GM18867 (cell line): ENCODE measurements at regions not wholly inside any gene's neighbourhood (a gene's known extent, or its start where the extent isn't known, plus 50 kb on each side); places are given as distances from the start of the nearest gene placed in this dataset.
"Not testable (repeated sequence)": the region's sequence is repeated elsewhere in the genome, so short reads cannot be mapped to it uniquely, and the experiment has no call there.

Experiments used
- ATAC-seq: cut with Tn5 transposase; IDR thresholded peaks from one replicate; pipeline ENCODE4 v1.9.1; 2021; ENCODE audit warnings: mild to moderate bottlenecking, moderate library complexity; ENCODE audit not compliant: unreplicated experiment

GRCh38 chr7:91457208-91457607 lies 193.0 kb downstream of the FZD1 start:
- ATAC-seq, result no peak

DNA sequence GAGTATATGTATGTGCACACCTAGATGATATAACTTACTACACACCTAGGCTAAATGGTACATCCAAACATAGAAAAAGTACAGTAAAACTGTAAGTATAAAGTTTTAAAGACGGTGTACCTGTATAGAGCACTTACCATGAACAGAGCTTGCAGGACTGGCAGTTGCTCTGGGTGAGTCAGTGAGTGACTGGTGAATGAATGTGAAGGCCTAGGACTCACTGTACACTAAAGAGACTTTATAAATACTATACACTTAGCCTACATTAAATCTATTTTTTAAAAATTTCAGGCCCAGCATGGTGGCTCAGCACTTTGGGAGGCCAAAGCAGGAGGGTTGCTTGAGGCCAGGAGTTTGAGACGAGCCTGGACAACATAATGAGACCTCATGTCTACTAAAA lies 195.3 kb downstream of the FZD1 start:
- ATAC-seq, result no peak

- ATAC-seq, result no peak
These were observed 198.1 kb downstream of the FZD1 start for GRCh38 chr7:91462316-91462715.

DNA sequence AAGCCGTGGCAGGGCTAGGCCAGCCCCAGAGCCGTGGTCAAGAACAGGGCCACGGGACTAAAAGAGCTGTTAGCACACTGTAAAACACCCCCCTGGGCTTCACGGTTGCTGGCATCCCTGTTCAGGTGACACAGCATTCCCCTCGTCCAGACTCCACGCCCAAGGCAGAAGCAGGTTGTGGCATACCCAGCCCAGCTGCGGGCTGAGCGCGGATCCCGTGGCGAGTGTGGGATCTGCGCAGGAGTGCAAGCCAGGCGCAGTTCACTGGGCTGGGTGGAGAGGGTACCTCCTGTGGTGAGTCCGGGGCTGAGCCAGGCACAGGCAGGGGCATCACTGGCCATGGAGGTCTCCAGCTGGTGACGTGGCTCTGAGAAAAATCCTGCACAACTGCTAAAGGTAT lies 199.1 kb downstream of the FZD1 start:
- no peak for ATAC-seq

DNA sequence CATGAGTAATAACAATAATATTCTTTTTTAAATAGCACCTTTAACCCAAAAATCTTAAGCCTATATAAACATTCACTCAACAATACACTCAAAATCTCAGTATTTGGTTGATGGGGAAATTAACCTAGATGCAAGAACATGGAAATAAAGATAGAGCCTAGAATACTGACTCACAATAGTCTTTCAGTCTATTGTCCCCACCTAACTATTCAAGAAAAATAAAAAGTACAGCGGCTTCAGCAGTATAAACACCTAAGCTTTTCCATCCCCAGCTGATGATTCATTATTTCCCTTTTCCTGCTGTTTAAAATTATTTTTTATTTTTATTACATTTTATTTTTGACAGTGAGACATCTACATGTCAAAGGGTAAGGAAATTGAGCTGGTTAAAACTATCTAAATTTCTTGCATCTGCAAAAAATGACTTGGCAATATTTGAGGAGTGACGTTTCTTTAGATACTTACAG lies 201.4 kb downstream of the FZD1 start:
- no peak for ATAC-seq

- ATAC-seq, result no peak
These were observed 204.0 kb downstream of the FZD1 start for GRCh38 chr7:91468256-91468655.

DNA sequence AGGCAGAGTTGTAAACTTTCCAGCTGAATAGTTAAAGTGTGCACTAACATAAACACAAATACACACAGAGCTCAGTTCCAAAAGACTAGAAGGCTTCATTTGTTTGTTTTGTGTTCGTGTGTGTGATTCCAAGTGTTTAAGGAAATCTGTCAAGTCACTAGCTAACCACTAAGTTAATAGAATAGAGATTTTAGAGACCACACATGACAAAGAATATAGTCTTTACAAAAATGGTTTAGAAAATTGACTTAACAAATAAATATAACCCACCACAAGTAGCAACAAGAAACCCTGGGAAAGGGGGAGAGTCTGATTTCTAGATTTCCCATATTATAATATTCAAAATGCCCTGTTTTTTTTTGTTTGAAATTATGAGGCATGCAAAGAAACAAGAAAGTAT lies 209.4 kb downstream of the FZD1 start:
- ATAC-seq, result no peak

DNA sequence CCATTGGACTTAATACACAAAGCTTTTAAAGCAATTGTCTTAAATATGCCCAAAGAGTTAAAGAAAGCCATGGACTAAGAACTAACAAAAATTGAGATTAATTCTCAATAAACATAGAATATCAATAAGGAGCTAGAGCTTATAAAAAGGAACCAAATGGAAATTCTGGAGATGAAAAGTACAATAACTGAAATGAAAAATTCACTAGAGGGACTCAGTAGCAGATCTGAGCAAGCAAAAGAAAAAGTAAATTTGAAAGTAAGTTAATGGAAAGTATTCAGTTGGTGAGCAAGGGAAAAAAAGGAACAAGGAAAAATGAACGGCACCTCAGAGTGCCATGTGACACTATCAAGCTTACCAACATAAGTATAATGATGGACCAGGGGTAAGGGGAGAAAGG lies 209.8 kb downstream of the FZD1 start:
- no peak for ATAC-seq

- not testable (repeated sequence) for ATAC-seq
These were observed 216.2 kb downstream of the FZD1 start for GRCh38 chr7:91480470-91480869.

- ATAC-seq, result no peak
These were observed 227.6 kb downstream of the FZD1 start for GRCh38 chr7:91491868-91492267.

GRCh38 chr7:91492317-91492716 lies 228.1 kb downstream of the FZD1 start:
- no peak for ATAC-seq

GRCh38 chr7:91492773-91493172 lies 228.5 kb downstream of the FZD1 start:
- no peak for ATAC-seq

DNA sequence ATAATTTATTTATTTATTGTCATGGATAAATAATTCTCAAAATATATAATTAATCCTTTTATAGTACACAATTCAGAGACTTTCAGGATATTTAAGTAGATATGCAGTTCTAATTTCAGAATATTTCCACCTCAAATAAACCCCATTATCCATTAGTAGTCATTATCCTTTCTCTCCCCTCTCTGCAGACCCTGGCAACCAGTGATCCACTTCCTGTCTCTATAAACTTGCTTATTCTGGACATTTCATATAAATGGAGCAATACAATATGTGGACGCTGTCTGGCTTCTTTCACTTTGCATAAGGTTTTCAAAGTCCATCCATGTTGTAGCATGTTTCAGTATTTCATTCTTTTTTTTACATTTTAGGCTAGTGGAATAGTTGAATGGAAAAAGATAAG lies 230.2 kb downstream of the FZD1 start:
- ATAC-seq, result no peak

GRCh38 chr7:91496251-91496820 lies 232.1 kb downstream of the FZD1 start:
- no peak for ATAC-seq

GRCh38 chr7:91497277-91497676 lies 233.0 kb downstream of the FZD1 start:
- ATAC-seq, result not testable (repeated sequence)

DNA sequence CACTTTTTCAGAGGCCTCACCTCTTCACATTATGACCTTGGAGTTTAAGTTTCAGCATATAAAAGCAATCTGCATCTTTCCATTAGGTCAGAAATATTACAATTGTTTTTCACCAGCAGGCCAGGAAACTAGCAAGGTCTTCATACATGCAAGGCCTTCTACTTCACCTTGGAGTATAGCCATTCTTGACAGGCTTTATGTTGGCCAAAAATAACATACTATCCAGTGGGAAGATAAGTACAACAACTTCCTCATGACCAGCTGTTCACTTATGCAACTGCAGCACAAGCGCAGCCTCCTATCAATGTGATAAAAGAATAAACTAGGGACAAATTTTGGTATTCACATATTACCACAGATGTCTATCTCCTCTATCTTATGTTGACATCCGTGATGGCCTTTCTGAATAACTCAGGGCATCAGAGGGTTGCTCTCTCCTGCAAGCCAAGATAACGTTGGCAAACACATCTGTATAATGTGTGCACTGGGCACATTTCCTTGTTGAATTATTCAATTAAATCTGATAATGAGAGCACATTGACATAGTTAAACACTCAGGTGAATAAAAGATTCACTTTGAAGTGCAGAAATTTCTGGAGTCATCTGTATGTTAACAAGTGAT lies 239.8 kb downstream of the FZD1 start:
- no peak for ATAC-seq

DNA sequence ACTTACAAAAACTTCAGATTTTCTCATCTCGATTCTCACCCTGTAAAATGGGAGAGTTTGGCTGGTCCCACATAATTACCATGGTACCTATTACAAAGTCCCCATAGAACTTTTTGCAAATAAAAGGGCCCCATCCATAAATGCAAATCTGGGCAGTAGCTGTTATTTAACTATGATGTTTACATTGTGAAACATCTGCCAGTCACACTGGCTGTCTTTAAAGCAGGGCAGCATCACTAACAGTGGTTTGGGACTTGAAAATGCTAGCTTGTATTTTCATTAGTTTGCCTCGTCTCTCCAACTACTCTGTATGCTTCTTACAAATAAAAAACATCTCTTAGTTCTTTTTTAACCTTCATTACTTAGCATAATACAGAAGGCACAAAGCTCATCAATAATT lies 240.7 kb downstream of the FZD1 start:
- ATAC-seq, result no peak

- ATAC-seq, result not testable (repeated sequence)
These were observed 242.7 kb downstream of the FZD1 start for GRCh38 chr7:91506966-91507365.

DNA sequence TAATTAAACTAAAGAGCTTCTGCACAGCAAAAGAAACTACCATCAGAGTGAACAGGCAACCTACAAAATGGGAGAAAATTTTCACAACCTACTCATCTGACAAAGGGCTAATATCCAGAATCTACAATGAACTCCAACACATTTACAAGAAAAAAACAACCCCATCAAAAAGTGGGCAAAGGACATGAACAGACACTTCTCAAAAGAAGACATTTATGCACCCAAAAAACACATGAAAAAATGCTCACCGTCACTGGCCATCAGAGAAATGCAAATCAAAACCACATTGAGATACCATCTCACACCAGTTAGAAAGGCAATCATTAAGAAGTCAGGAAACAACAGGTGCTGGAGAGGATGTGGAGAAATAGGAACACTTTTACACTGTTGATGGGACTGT lies 247.6 kb downstream of the FZD1 start:
- ATAC-seq, result not testable (repeated sequence)

- no peak for ATAC-seq
These were observed 248.7 kb downstream of the FZD1 start for GRCh38 chr7:91512958-91513357.

DNA sequence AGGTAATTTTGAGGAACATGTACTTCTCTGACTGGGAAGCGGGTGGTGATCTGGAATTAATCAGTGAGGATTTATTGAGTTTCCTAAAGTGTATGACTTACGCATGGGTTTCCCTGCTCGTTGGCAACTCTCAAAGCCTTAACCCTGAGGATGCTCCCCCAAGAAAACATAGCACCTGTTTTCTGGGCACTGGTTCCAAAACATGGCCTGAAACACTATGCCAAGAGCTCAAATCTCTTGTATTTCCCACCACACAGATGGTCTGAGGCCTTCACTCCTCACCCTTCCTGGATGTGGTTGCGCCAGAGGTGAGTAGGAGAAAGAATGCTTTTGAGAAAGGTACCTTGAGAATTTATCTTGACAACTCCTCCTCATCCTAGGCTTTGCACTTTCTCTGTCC lies 250.4 kb downstream of the FZD1 start:
- ATAC-seq, result no peak

DNA sequence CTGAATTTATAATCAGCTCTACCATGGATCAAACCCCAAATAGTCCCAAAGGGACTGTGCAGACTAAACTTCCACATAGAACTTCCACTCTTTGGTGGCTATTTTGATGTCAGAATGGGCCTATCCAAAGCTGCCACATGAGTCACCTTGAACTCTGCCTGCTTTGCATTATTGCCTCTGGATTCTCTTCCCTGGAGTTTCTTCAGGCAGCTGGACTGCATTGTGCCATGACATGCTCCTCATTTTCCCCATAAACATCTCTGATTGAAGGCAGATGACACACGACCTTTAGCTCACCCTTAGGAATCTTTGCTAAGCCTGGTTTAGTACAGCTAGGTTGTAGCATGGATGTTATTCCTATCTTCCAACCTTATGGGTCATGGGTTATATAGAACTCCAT lies 251.7 kb downstream of the FZD1 start:
- ATAC-seq, result no peak

DNA sequence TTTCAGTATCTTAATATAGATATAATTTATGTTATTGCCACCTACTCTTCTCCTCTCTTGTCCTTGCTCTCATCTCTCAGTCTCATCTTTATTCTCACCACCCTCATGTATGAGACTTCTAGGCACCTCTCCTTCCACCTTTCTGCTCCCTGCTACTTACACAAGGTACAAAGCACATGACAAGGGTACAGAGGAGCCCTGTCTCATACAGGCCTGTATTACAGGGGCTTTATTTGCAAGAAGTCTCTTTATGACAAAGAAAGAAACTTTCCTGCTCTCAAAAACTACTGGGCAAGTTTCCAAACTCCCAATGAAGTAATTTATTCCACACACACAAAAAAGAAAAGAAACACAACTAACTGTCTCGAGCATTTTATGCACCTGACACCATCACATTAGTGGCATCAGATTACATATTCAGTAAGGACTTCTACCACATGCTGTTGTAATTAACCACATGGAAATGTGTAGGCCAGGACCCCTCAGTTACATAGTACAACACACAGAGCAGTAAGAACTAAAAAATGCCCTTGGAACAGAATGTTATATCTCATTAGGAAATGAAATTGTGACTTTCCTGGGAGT lies 253.1 kb downstream of the FZD1 start:
- no peak for ATAC-seq
